ENCODE measurements at regions not wholly inside any gene's neighbourhood (a gene's known extent, or its start where the extent isn't known, plus 50 kb on each side); places are given as distances from the start of the nearest gene placed in this dataset.

- H3K27ac ChIP-seq (ENCODE audit: low read depth, low read length, poor library complexity, severe bottlenecking), result no peak overlapping the region
- no peak overlapping the region for H3K4me3 ChIP-seq (ENCODE audit: low read depth, low read length, poor library complexity, severe bottlenecking)
- no peak for DNase-seq (ENCODE audit: low spot score)
- POLR2A ChIA-PET (ENCODE audit: low non-redundant PET), result no interaction called here
- H3K4me1 ChIP-seq (ENCODE audit: insufficient read depth, low read length, poor library complexity, severe bottlenecking), result no peaks in the 10 kb centered on the region
- H3K36me3 ChIP-seq (ENCODE audit: insufficient read depth, low read length, poor library complexity, severe bottlenecking), result no peaks in the 10 kb centered on the region
- TF ChIP-seq, protein P1, sequence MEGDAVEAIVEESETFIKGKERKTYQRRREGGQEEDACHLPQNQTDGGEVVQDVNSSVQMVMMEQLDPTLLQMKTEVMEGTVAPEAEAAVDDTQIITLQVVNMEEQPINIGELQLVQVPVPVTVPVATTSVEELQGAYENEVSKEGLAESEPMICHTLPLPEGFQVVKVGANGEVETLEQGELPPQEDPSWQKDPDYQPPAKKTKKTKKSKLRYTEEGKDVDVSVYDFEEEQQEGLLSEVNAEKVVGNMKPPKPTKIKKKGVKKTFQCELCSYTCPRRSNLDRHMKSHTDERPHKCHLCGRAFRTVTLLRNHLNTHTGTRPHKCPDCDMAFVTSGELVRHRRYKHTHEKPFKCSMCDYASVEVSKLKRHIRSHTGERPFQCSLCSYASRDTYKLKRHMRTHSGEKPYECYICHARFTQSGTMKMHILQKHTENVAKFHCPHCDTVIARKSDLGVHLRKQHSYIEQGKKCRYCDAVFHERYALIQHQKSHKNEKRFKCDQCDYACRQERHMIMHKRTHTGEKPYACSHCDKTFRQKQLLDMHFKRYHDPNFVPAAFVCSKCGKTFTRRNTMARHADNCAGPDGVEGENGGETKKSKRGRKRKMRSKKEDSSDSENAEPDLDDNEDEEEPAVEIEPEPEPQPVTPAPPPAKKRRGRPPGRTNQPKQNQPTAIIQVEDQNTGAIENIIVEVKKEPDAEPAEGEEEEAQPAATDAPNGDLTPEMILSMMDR (conservative IDR thresholded peaks at IDR 0.05; ENCODE audit: low read depth, low read length), result no peak
- no peak for TF ChIP-seq EZH2 (IDR thresholded peaks at IDR 0.05; ENCODE audit: borderline replicate concordance, low read depth, low read length, poor library complexity, severe bottlenecking)
- intact Hi-C loops (cut with micrococcal nuclease; ENCODE audit: unreplicated experiment), result no loop called here
- H3K27me3 ChIP-seq (replicated peaks; ENCODE audit: insufficient read depth, low read depth, low read length, poor library complexity), result no peaks in the 10 kb centered on the region
- CTCF ChIA-PET, result no interaction called here
- no peaks in the 10 kb centered on the region for H3K9me3 ChIP-seq (ENCODE audit: low read depth, low read length, poor library complexity, severe bottlenecking)
- BruUV-seq (replicated peaks), result no TSS peak
These were observed 441.1 kb downstream of the PTH2R start for GRCh38 chr2:208847651-208848050.

DNA sequence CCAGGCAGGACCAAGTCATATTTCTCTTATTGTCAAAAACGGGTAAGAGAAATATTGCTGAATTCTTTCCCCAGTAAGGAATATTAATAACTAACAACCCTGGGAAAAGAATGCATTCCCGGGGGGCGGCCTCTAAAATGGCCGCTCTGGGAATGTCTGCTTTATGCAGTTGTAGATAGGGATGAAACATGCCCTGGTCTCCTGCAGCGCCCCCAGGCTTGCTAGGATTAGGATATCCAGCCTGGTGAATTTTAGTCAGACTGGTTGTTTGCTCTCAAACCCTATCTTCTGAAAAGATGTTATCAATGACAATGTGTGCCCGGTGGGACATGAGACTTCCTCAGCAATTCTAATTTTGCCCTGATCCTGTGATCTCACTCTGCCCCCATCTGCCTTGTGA, 448.1 kb downstream of the PTH2R start:
- Histone ChIP-seq H3K9me3 (ENCODE audit: low read depth, low read length, poor library complexity, severe bottlenecking) (no peaks in the 10 kb centered on the region), H3K4me3 (ENCODE audit: low read depth, low read length, poor library complexity, severe bottlenecking) (no peak overlapping the region), H3K36me3 (ENCODE audit: insufficient read depth, low read length, poor library complexity, severe bottlenecking) (no peaks in the 10 kb centered on the region), H3K4me1 (ENCODE audit: insufficient read depth, low read length, poor library complexity, severe bottlenecking) (no peaks in the 10 kb centered on the region), H3K27ac (ENCODE audit: low read depth, low read length, poor library complexity, severe bottlenecking) (no peak overlapping the region), H3K27me3 (replicated peaks; ENCODE audit: insufficient read depth, low read depth, low read length, poor library complexity) (no peaks in the 10 kb centered on the region)
- intact Hi-C loops (cut with micrococcal nuclease; ENCODE audit: unreplicated experiment), result loop anchor here (5.0 kb wide), 1 partner anchor 57 kb away; no protein-coding TSS in a partner anchor
- CTCF ChIA-PET, result no interaction called here
- TF ChIP-seq, protein P1 (conservative IDR thresholded peaks at IDR 0.05; ENCODE audit: low read depth, low read length), result no peak
- TF ChIP-seq EZH2 (IDR thresholded peaks at IDR 0.05; ENCODE audit: borderline replicate concordance, low read depth, low read length, poor library complexity, severe bottlenecking), result no peak
- POLR2A ChIA-PET (ENCODE audit: low non-redundant PET), result no interaction called here
- no TSS peak for BruUV-seq (replicated peaks)
- no peak for DNase-seq (ENCODE audit: low spot score)

DNA sequence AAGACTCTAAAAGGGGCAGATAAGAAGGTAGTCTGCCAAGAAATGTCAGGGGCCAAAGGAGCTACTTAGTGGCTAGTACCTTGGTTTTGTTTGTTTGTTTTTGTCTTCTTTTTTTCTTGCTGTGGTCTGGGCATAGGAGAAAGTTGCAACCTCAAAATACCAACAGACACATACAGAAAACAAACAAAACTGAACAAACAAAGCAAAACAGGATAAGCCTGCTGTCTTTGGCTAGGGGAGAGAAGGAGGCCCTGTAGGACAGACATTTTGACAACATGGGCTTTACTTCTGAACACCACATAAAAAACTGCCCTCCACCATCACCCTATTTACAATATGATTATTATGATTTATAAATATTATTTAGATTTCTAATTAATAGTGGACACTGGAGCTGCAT, 460.8 kb downstream of the PTH2R start:
- no peaks in the 10 kb centered on the region for H3K27me3 ChIP-seq (replicated peaks; ENCODE audit: insufficient read depth, low read depth, low read length, poor library complexity)
- no peaks in the 10 kb centered on the region for H3K9me3 ChIP-seq (ENCODE audit: low read depth, low read length, poor library complexity, severe bottlenecking)
- CTCF ChIA-PET, result no interaction called here
- intact Hi-C loops (cut with micrococcal nuclease; ENCODE audit: unreplicated experiment), result no loop called here
- H3K36me3 ChIP-seq (ENCODE audit: insufficient read depth, low read length, poor library complexity, severe bottlenecking), result no peaks in the 10 kb centered on the region
- TF ChIP-seq EZH2 (IDR thresholded peaks at IDR 0.05; ENCODE audit: borderline replicate concordance, low read depth, low read length, poor library complexity, severe bottlenecking), result no peak
- TF ChIP-seq, protein P1 (conservative IDR thresholded peaks at IDR 0.05; ENCODE audit: low read depth, low read length), result no peak
- H3K27ac ChIP-seq (ENCODE audit: low read depth, low read length, poor library complexity, severe bottlenecking), result no peak overlapping the region
- H3K4me3 ChIP-seq (ENCODE audit: low read depth, low read length, poor library complexity, severe bottlenecking), result no peak overlapping the region
- no peaks in the 10 kb centered on the region for H3K4me1 ChIP-seq (ENCODE audit: insufficient read depth, low read length, poor library complexity, severe bottlenecking)
- POLR2A ChIA-PET (ENCODE audit: low non-redundant PET), result no interaction called here
- no peak for DNase-seq (ENCODE audit: low spot score)
- no TSS peak for BruUV-seq (replicated peaks)

Data from A673 (cell line).